ENCODE measurements at regions not wholly inside any gene's neighbourhood (a gene's known extent, or its start where the extent isn't known, plus 50 kb on each side); places are given as distances from the start of the nearest gene placed in this dataset.

GRCh38 chr3:34583451-34583850, 785.0 kb downstream of the PDCD6IP start:
- no peak for TF ChIP-seq CTCF (conservative IDR thresholded peaks at IDR 0.05)
- DNase-seq (ENCODE audit: low read depth, low spot score) = no peak
- Mint-ChIP-seq H3K36me3 (ENCODE audit: low read depth) (no peaks in the 10 kb centered on the region), H3K9me3 (peaks cover 16% of the 10 kb centered on the region), H3K4me3 (no peak overlapping the region), H3K27ac (ENCODE audit: unreplicated experiment) (no peak overlapping the region), H3K27me3 (ENCODE audit: low read depth) (no peaks in the 10 kb centered on the region), H3K4me1 (no peaks in the 10 kb centered on the region)

- peaks cover 20% of the 10 kb centered on the region for H3K9me3 Mint-ChIP-seq
- H3K27me3 Mint-ChIP-seq (ENCODE audit: low read depth) = no peaks in the 10 kb centered on the region
- no peak for DNase-seq (ENCODE audit: low read depth, low spot score)
- no peak overlapping the region for H3K27ac Mint-ChIP-seq (ENCODE audit: unreplicated experiment)
- no peak overlapping the region for H3K4me3 Mint-ChIP-seq
- peaks cover 2% of the 10 kb centered on the region for H3K36me3 Mint-ChIP-seq (ENCODE audit: low read depth)
- H3K4me1 Mint-ChIP-seq = no peaks in the 10 kb centered on the region
- TF ChIP-seq CTCF (conservative IDR thresholded peaks at IDR 0.05) = no peak
These were observed 786.5 kb downstream of the PDCD6IP start for GRCh38 chr3:34584971-34585370.

GRCh38 chr3:34599595-34599994, 801.2 kb downstream of the PDCD6IP start:
- Mint-ChIP-seq H3K9me3 (peaks cover 4% of the 10 kb centered on the region), H3K4me3 (no peak overlapping the region), H3K36me3 (ENCODE audit: low read depth) (peaks cover 3% of the 10 kb centered on the region), H3K27ac (ENCODE audit: unreplicated experiment) (no peak overlapping the region), H3K4me1 (no peaks in the 10 kb centered on the region), H3K27me3 (ENCODE audit: low read depth) (no peaks in the 10 kb centered on the region)
- no peak for DNase-seq (ENCODE audit: low read depth, low spot score)
- TF ChIP-seq CTCF (conservative IDR thresholded peaks at IDR 0.05) = no peak

- Mint-ChIP-seq H3K4me1 (no peaks in the 10 kb centered on the region), H3K4me3 (no peak overlapping the region), H3K36me3 (ENCODE audit: low read depth) (peaks cover 2% of the 10 kb centered on the region), H3K9me3 (peaks cover 12% of the 10 kb centered on the region), H3K27ac (ENCODE audit: unreplicated experiment) (no peak overlapping the region), H3K27me3 (ENCODE audit: low read depth) (no peaks in the 10 kb centered on the region)
- DNase-seq (ENCODE audit: low read depth, low spot score) = no peak
- no peak for TF ChIP-seq CTCF (conservative IDR thresholded peaks at IDR 0.05)
These were observed 821.6 kb downstream of the PDCD6IP start for GRCh38 chr3:34619990-34620389.

- H3K4me3 Mint-ChIP-seq = no peak overlapping the region
- no peak for TF ChIP-seq CTCF (conservative IDR thresholded peaks at IDR 0.05)
- no peaks in the 10 kb centered on the region for H3K4me1 Mint-ChIP-seq
- no peaks in the 10 kb centered on the region for H3K27me3 Mint-ChIP-seq (ENCODE audit: low read depth)
- no peak for DNase-seq (ENCODE audit: low read depth, low spot score)
- H3K9me3 Mint-ChIP-seq = peaks cover 7% of the 10 kb centered on the region
- H3K27ac Mint-ChIP-seq (ENCODE audit: unreplicated experiment) = no peak overlapping the region
- no peaks in the 10 kb centered on the region for H3K36me3 Mint-ChIP-seq (ENCODE audit: low read depth)
These were observed 828.3 kb downstream of the PDCD6IP start for GRCh38 chr3:34626699-34627098.

GRCh38 chr3:34634939-34635338, 836.5 kb downstream of the PDCD6IP start:
- H3K4me3 Mint-ChIP-seq = no peak overlapping the region
- H3K9me3 Mint-ChIP-seq = peaks cover 2% of the 10 kb centered on the region
- DNase-seq (ENCODE audit: low read depth, low spot score) = no peak
- no peaks in the 10 kb centered on the region for H3K27me3 Mint-ChIP-seq (ENCODE audit: low read depth)
- H3K27ac Mint-ChIP-seq (ENCODE audit: unreplicated experiment) = no peak overlapping the region
- no peak for TF ChIP-seq CTCF (conservative IDR thresholded peaks at IDR 0.05)
- peaks cover 4% of the 10 kb centered on the region for H3K4me1 Mint-ChIP-seq
- no peaks in the 10 kb centered on the region for H3K36me3 Mint-ChIP-seq (ENCODE audit: low read depth)
